NCI-H510A treated with DMSO at 0.1 percent for 48 hours (cell line): ENCODE measurements at regions not wholly inside any gene's neighbourhood (a gene's known extent, or its start where the extent isn't known, plus 50 kb on each side); places are given as distances from the start of the nearest gene placed in this dataset.
A peak's percentile ranks its signal among the peaks of the same experiment; 100 is the strongest.
"Not testable (repeated sequence)": the region's sequence is repeated elsewhere in the genome, so short reads cannot be mapped to it uniquely, and the experiment has no call there.

Source experiments
- DNase-seq: peaks from one replicate; lab custom pipeline; 2025; lab: John Stamatoyannopoulos, UW

DNA sequence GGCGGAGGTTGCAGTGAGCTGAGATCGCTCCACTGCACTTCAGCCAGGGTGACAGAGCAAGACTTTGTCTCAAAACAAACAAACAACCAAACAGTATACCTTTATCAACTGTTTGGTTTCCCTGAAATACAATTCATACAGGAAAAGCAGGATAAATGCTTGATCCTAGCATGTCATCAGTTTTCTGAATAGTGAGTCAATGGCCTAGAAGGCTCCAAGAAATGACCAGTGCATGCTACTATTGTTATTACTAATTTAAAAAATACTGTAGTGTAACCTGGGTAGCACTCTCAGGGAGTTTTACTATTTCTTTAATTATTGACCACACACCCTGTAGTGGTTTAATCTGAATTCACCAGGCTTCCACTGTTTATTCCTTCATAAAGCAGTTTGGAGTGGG lies 101.0 kb upstream of the PTPN3 start:
- DNase-seq = no peak

DNA sequence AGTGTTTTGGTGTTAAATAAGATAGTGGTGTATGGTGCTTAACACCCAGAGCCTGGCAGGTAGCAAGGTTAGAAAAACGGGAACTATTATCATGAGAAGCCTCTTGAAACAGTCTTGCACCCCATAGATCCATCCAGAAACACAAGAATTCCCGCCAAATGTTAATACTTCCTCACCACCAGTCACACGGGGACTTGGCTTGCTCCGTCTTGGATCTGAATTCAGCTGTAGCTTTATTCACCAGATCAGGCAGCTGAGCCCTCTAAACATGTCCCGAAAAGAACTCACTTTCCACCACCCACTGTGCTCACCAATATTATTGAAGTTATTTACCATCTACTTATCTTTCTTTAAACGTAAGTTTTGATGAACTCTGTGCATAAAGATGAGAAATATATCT lies 101.6 kb upstream of the PTPN3 start:
- DNase-seq = no peak

DNA sequence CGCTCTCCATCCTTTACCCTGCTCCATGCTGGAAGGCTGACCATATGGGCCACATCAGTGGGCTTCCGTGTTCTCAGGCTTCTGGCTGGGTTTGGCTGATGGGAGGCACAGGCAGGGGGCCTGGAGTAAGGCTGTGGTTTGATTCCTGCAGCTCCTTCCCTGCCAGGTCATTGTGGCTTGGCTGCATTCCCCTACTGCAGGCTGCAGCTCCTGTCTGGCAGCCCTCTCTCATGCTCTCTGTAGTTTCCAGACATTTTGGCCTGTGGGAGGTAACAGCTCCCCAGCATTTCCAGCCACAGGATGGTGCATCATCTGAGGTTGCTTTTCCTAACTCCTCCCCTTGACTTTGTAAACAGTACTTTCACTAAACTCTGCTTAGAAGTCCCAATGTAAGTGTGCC lies 102.0 kb upstream of the PTPN3 start:
- DNase-seq = no peak

DNA sequence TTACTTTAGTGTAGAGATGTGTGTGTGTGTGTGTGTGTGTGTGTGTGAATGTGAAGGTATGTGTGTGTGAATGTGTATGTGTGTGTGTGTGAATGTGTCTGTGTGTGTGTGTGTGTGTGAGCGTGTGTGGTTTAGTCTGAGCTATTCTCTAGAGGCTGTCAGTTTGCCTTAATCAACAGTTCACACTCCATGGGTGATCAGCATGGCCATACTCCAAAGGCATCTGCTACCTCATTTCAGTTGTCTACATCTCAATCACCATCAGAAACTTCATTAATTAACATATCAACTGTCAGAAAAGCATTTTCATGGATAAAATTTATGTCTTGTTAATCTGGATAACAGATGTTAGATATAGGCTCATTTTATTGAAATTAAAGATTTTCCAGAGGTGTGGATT lies 103.1 kb upstream of the PTPN3 start:
- DNase-seq = no peak

DNA sequence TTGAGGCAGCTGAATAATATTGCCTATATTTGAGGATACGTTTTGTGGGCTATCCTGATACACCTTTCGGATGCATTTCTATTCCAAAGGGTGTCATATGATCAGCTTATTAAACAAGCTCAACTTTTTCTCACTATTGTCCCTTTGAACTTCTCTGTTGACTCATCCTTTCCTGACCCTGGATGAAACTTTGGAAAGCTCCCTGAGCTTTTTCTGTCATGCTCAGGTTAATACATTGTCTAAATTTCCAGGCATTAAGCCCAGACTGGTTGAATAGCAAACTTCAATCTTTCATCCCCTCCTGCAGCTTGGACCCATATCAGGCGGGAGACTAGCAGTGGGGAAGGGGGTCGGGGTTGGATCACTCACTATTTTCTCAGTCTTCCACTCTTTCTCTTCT lies 104.9 kb upstream of the PTPN3 start:
- no peak for DNase-seq

DNA sequence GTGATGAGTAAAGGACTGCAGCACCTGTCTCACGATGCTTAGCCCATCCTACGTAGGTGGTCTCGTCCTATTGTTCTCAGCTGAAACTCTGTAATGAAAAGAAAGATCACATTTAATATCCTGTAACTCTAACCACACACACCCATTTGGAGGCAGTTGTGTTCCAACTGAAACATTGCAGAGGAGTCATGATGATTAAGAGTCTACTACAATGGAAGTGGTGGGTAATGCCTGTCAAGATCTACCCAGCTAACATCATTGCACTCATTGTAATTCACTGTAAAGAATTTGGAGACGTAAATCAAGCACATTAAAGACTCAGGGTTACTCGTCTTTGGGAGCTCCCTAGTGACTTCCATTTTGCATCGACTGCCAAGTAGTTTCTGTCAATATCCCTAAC lies 106.0 kb upstream of the PTPN3 start:
- DNase-seq = no peak

DNA sequence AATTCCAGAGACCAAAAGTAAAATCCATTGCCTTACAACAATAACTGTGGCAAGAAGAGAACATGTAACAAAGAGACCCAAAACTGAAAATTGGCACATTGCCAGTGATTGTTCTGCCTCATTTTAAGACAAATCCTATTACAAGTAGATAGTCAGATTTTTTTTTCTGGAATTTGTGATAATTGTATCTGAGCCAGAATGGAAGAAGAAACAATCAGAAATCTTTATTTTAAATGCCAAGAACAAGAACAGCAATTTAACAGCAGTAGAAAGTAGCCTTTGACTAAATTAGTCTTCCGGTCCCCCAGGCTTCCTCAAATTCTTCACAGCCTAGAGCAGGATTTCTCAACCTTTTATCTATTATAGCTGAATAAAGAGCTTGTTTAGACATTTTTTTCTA lies 106.7 kb upstream of the PTPN3 start:
- DNase-seq = no peak

DNA sequence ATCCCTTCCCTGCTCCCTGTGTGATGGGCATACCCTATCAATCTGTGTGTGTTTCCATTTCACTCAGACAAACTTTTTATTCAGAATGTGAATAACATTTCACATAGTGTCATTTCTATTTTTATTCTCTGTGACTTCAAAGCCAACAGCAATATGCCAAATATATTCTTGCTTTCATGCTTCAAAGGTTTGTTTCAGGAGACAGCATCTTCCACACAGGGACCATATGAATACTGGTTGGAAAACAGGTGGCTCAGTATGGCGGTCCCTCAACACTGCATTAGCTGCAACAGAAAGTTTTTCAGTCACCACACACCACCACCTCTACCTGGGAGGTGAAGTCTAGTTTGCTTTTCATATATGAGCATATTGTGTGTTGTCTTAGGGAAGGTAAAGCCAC lies 111.0 kb upstream of the PTPN3 start:
- no peak for DNase-seq

DNA sequence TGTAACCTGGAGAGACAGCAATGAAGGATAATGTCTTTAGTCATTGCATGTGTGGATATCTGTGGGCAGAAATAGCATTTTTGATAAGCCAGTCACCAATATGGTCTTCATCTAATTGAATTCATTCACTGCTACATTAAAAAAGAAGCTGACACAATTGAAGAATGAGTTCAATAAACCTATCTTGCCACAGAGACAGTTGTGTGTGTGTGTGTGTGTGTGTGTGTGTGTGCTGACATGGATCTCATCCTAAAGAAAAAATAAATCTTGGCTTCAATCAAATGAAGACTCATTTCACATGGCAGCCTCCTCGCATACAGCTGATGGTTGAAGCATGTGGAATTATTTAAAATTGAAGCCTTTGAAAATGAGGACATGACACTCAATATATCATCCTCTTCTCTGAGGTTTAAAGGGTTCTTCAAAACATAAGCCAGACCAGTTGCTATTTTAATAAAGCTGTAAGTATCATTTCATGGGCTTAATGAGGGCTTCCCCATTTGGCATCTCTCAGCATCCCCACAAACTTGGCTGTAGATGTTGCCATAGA lies 118.5 kb upstream of the PTPN3 start:
- no peak for DNase-seq

DNA sequence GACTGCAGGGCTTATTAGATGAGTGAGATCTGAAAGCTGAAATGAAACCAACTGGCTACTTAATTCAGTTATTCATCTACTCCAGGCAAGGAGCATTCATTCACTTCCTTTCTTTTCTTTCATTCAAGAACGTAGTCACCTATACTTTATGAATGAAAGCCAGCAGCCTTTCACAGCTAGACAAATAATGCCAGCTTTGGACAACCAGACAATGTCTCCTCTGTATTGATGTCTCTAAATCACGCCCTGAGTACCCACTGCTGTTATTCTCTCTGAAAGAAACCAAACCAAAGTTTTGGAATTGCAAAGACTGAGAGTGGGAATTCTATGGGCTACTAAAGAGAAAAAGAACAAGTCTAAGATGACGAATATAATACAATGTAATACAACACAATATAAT lies 121.2 kb upstream of the PTPN3 start:
- DNase-seq = no peak

DNA sequence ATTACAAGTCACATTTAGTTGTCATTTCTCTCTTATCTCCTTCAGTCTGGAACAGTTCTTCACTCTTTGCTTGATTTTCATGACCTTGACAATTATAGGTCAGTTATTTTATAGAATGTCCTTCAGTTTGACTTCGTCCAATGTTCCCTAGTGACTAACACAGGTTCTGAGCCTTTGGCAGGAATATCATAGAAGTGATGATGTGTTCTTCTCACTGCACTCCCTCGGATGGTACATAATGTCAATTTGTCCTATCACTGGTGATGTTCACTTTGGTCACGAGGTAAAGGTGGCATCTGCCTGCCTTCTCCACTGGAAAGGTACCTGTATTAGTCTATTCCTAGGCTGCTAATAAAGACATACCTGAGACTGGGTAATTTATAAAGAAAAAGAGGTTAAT lies 126.0 kb upstream of the PTPN3 start:
- no peak for DNase-seq

DNA sequence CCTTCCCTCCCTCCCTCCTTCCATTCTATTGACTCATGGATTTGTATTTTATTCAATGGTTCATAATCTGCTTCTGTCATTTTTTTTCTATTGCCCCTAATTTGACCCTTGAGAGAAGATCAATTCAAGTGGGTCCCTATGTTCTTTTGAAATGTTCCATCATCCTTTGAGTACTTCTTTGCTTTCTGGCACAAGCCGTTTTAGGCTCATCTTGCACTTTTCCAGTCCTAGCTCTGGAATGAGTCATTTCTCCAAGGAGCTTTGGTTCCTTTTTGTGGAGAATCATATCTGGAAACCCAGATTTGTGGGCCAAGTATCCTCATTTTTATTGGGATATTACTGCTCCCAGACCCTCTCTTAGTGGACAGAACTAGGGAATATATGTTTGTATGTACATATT lies 126.8 kb upstream of the PTPN3 start:
- no peak for DNase-seq

DNA sequence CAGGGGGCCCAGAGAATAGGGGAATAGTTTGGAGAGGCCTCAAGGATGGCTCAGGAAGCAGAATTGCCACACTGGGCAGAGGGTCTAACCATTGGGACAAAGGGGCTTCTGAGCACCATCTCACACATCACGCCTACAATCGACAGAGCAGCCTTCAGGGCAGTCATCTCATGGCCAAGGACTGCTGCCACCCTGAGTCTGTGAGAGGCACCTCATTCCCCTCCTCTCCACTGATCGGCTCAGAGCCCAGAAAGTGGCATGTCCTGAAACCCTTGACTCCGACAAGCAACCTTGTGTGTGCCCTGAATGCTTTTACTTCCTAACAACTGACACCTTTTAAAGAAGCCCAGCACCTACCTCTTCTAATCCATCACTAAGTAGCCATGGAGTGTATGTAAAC lies 128.9 kb upstream of the PTPN3 start:
- DNase-seq = no peak

DNA sequence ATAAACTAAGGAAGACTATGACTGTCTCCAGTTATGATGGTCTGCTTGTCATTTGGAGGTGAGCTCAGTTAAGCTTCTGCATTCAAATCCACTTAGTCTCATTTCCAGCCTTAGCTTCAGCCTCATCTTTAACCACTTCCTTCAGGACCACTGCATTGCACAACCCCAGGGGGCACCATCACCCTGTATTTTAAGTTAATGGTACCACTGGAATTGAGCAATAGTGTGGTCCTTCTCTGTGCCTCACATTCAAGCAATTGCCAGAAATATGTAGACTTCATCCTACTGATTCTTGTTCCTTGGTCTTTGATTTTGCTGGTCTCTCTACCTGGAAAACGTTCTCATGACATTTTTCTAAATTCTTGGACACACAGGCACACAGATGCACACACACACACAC lies 131.5 kb upstream of the PTPN3 start:
- no peak for DNase-seq

DNA sequence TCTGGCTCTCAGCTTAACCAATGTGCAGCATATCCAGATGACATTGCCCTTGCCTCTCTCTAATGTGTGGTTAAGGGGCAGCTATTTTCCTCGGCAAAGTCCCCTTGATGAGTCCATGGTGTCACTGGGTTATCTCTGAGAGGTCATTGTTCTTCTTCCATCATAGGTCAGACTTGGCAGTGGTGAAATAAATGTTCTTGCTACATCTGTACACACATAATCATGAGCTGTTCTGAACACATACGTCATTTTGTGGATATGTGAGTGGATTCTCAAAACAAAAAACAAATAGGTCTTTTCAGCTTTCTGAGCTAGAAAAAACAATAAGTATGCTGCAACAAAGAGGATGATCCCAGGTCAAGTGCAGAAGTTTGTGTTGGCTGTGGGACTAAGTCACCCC lies 134.7 kb upstream of the PTPN3 start:
- DNase-seq = no peak

DNA sequence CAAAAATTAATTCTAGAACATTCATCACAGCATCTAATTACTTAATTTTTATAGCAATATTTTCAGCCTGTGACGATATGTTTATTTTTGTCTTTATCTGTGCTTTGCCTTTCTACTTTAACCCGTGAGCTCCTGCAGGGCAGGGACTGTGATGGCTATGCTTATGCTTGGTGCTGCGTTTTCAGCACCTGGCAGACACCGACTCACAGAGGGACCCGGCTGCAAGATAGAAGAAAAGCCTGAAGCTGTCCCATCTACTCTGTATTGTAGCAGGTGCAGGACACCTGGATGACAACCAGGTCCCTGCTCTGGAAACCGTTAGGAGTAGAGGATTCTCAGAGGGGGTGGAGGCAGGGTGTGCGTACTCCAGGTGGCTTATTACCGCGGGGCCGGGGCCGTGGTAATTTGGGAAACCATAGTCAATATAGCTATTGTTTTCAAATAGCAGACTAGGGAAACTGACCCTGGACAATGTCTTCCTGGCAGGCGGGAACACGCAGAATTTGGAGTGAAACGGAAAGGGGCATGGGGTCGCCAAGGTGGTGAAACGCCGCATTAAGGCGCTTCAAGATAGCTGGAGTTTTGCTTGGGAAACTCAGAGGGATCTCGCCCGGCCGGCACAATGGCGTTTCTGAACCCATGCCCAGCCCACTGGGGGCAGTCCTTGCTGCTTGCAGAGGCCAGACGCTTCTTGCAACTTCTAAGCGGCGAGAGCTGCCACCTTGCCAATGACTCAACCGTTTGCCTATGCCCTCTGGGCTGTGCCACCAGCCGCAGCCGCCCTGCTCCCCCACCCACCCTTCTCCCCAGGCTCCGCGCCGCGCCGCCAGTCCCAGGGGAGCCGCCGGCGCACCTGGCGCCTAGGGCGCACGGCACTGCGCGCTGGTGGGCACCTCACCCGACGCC lies 140.1 kb upstream of the PALM2AKAP2 start:
- peak; percentile 39 for DNase-seq

DNA sequence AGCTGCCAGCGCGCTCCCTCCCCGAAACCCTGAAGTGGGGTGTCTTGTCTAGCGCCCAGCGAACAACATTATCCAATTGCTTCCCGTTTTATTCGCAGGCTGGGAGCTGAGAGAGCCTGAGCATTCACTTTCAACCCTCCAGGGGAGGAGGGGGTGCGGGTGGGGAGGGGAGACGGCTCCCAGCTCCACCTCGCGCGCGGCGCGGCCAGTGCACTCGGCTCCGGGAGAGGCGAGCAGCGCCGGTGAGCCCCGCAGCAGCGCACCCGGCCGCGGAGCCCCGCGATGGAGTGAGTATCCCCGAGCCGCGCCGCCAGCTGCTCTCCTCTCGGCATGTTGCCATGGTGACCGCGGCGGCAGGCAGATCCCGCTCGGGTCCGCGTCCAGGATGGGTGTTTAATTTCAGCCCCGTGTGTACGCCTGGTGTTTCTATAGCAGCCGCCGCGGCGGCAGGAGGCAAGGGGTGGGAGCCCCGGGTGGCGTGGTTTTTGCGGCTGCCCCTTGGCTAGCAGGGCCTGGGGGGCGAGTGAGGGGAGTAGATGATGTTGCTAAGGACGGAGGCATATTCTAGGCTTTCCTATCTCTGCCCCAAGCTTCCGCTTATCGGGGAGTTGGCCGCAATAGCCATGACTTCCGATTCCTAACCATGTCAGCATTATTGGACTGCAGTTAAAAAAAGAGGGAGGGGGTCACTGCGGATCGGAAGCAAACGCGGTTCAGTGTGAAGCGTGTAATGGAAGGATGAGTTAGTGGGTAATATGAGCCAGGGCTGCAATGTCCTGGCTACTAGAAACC lies 139.2 kb upstream of the PALM2AKAP2 start:
- DNase-seq = peak; percentile 49

DNA sequence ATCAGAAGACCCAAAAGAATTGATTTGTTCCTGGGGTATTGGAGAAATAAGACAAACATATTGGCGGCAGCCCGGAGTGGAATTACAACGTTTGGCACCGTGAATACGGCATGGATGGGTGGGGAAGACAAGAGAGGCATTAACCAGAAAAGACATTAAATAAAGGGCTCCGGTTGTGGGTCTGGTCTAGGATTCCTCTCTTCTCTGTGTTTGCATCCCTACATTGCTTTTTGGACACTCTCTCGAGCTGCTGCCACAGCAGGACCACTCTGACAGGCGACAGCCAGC lies 138.7 kb upstream of the PALM2AKAP2 start:
- DNase-seq = no peak

DNA sequence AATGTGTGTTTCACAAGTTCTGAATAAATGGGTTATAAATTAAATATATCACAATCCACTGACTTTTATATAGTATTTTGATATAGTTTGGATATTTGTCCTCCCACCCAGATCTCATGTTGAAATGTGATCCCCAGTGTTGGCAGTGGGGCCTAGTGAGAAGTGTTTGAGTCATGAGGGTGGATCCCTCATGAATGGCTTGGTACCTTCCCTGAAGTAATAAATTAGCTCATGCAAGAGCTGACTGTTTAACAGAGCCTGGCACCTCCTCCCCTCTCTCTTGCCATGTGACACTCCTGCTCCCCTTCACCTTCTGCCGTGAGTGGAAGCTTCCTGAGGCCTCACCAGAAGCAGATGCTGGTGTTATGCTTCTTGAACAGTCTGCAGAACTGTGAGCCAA lies 127.9 kb upstream of the PALM2AKAP2 start:
- DNase-seq = no peak

DNA sequence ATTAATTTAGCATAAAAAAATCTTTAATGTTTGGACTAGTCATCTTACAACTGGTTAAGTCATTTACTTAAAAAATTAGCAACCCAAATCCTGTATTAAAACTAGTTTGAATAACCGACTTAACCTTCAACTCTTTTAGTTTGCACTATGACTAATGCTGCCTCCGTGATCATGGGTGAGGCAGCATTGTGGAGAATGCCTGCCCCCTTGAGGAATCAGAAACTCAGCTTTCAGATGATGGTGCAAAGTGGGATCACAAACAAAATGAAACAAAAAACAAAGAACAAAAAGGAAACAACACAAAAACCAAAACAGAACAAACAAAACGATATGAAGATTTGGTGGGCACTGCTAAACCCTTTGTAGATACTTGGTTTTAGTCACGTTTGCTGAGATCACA lies 127.0 kb upstream of the PALM2AKAP2 start:
- DNase-seq = no peak

DNA sequence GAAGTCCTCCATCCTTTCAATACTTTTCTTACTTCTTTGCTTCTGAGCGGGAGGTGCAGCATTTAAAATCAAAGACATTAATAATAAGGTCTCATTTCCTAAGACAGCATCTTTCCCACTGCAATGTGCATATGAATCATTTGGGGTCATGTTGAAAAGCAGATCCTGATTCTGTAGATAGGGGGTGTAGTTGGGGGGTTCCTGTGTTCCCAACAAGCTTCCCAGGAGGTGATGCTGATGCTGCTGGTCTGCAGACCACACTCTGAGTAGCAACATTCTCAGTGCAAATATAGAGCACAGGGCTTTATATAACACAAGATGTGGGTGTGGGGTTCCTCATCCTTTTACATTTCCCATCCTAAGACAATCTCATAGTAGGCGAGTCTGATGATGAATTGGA lies 126.5 kb upstream of the PALM2AKAP2 start:
- DNase-seq = no peak

DNA sequence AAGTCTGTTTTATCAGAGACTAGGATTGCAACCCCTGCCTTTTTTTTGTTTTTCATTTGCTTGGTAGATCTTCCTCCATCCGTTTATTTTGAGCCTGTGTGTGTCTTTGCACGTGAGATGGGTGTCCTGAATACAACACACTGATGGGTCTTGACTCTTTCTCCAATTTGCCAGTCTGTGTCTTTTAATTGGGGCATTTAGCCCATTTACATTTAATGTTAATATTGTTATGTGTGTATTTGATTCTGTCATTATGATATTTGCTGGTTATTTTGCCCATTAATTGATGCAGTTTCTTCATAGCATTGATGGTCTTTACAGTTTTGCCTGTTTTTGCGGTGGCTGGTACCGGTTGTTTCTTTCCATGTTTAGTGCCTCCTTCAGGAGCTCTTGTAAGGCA lies 116.0 kb upstream of the PALM2AKAP2 start:
- DNase-seq = not testable (repeated sequence)

DNA sequence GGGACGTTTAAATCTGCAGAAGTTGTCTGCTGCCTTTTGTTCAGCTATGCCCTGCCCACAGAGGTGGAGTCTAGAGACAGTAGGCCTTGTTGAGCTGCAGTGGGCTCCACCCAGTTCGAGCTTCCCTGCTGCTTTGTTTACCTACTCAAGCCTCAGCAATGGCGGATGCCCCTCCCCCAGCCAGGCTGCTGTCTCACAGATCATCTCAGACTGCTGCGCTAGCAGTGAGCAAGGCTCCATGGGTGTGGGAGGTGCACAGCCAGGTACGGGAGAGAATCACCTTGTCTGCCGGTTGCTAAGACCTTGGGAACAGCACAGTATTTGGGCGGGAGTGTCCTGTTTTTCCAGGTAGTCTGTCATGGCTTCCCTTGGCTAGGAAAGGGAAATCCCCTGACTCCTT lies 114.3 kb upstream of the PALM2AKAP2 start:
- DNase-seq = not testable (repeated sequence)
